ENCODE measurements at regions not wholly inside any gene's neighbourhood (a gene's known extent, or its start where the extent isn't known, plus 50 kb on each side); places are given as distances from the start of the nearest gene placed in this dataset.

DNA sequence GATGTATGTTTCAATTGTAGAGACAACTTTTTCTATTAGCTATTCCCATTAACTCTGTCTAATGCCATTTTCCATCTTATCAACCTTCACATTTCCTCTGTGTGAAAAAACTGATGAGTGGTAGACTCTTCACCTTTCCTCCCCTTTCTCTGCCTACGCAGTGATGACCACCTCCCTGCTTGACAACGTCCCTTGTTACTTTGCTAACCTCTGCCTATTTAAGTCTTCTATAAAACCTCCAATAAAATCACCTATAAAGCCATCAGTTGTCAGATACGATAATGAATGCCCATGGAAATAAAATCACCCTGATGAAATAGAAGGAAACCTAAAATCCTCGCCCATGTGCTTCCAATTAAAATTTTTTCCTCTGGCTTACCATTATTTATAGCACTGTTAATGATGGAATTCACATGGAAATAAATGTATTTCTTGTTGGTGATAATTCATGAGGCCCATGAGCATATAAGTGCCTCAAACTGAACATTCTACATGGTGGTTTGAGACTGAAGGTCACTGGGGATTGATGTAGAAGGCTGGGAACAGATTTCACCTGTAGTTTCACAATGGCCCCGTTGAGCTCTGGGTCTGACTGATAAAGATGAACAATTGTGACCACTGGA, 1454.0 kb upstream of the SEL1L start:
- TF ChIP-seq POLR2AphosphoS5 (IDR thresholded peaks at IDR 0.05; ENCODE audit: borderline replicate concordance, low read depth, low read length), result no peak; the same call in 1 of the 2 replicates
- TF ChIP-seq EZH2 (IDR thresholded peaks at IDR 0.05), result no peak
